SH-SY5Y (cell line): ENCODE measurements at regions not wholly inside any gene's neighbourhood (a gene's known extent, or its start where the extent isn't known, plus 50 kb on each side); places are given as distances from the start of the nearest gene placed in this dataset.

Experiments used
- GATA2 ChIP-seq: IDR thresholded peaks from 2 replicates; pipeline ENCODE4 v1.6.1; 2011; ENCODE audit warnings: mild to moderate bottlenecking, low read depth, low read length
- GATA3 ChIP-seq: IDR thresholded peaks from 2 replicates; pipeline ENCODE4 v1.6.1; 2011; ENCODE audit warnings: low read depth, mild to moderate bottlenecking, low read length, moderate library complexity

DNA sequence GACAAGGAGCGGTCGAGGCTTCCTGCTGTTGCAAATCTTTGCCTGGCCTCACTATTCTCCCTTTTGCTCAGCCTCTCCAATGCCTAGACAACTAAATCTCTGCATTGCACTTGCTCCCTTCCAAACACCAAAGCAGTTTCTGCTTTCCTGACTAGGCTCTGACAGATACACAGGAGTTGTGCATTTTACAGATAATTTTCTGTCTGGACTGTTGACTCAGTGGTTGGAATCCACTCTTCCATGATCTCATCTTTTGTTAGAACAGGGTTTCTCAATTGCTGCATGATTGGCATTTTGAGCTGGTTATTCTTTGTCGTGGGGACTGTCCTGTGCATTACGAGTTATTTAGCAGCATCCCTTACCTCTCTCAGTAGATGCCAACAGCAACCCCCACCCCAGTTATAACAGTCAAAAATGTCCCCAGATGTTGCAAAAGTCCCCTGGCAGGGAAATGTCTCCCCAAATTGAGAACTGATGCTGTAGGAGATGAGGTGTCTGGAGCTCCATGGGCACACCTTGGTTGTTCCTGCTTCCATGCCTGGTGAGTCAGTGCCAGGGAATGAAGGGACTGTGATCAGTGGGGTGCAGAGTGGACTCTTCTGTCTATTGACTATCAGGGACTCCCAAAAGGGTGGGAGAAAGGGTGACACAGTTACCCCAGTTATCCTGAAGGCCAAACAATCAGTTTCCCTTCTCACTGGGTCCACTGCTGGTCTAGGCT is 557.4 kb upstream of the PSMD7 start:
- TF ChIP-seq GATA3: no peak
- no peak for TF ChIP-seq GATA2
